GM12878 (cell line): ENCODE measurements at regions not wholly inside any gene's neighbourhood (a gene's known extent, or its start where the extent isn't known, plus 50 kb on each side); places are given as distances from the start of the nearest gene placed in this dataset.

ENCODE experiments used
- ATAC-seq: fragments of 200-7000 bp; cut with Tn5 transposase; 3 replicates; pipeline ENCODE4 v1.9.1; 2020; ENCODE audit warnings: mild to moderate bottlenecking, moderate library complexity
- BruUV-seq: library from RNA; stranded (reverse); fragments of 400-500 nt; replicated peaks from 2 replicates; lab custom pipeline; 2021; lab: Mats Ljungman, UMichigan
- CTCF ChIA-PET: fragments of 300-600 bp; sonication (Branson Sonifier 250); formaldehyde crosslinking; extraction: SDS; loops from one replicate; lab custom pipeline; 2021; ENCODE audit warnings: inconsistent platforms; lab: Yijun Ruan, JAX
- POLR2A ChIA-PET: fragments of 350-600 bp; formaldehyde crosslinking; extraction: SDS; loops from one replicate; lab custom pipeline; 2021; ENCODE audit warnings: inconsistent platforms; lab: Charles Lee
- RAD21 ChIA-PET: fragments of 300-600 bp; sonication (Branson Sonifier 250); formaldehyde crosslinking; loops from one replicate; lab custom pipeline; 2023; ENCODE audit warnings: antibody characterized with exemption; ENCODE audit not compliant: unreplicated experiment; lab: Charles Lee
- SMC1A ChIA-PET: fragments of 300-600 bp; sonication (Branson Sonifier 250); formaldehyde crosslinking; loops from one replicate; lab custom pipeline; 2023; ENCODE audit not compliant: unreplicated experiment, uncharacterized antibody; lab: Charles Lee
- DNase-seq: peaks from one replicate; pipeline ENCODE4 v3.0.0-alpha.2; 2011; ENCODE audit warnings: low read depth, low spot score
- FAIRE-seq: peaks from 3 replicates; lab custom pipeline; 2011; peaks lifted over from hg19 to GRCh38; lab: Jason Lieb, UNC
- H2AFZ ChIP-seq: 2 replicates; pipeline ENCODE4 v1.6.0; 2011; ENCODE audit warnings: low read depth, low read length, control low read depth; ENCODE audit not compliant: control insufficient read depth
- H3K27ac ChIP-seq: 2 replicates; pipeline ENCODE4 v1.5.1; 2011; ENCODE audit warnings: control low read depth; ENCODE audit not compliant: control insufficient read depth, insufficient read depth
- H3K27me3 ChIP-seq, 2 experiments: replicated peaks in 1 of 2; 2 replicates each; pipeline versions ENCODE4 v1.6.0 to v1.6.1; 2011; ENCODE audit warnings: low read length in 1 of 2; ENCODE audit not compliant: control insufficient read depth in 2 of 2, insufficient read depth in 2 of 2
- H3K36me3 ChIP-seq, 2 experiments: 2 replicates each; pipeline ENCODE4 v1.5.1; 2011; ENCODE audit warnings: low read length in 1 of 2; ENCODE audit not compliant: control insufficient read depth in 2 of 2, insufficient read depth in 2 of 2
- H3K4me1 ChIP-seq: 2 replicates; pipeline ENCODE4 v1.6.1; 2011; ENCODE audit warnings: mild to moderate bottlenecking, low read length, moderate library complexity, mixed read lengths; ENCODE audit not compliant: control insufficient read depth, insufficient read depth
- H3K4me2 ChIP-seq: 2 replicates; pipeline ENCODE4 v1.6.0; 2011; ENCODE audit warnings: control low read depth; ENCODE audit not compliant: control insufficient read depth, insufficient read depth
- H3K4me3 ChIP-seq: fragments of 200-600 bp; sonication (generic); 2 replicates; pipeline ENCODE4 v1.5.1; 2016
- H3K79me2 ChIP-seq: 2 replicates; pipeline ENCODE4 v1.6.0; 2011; ENCODE audit warnings: low read length; ENCODE audit not compliant: control insufficient read depth, insufficient read depth
- H3K9ac ChIP-seq: 2 replicates; pipeline ENCODE4 v1.8.0; 2011; ENCODE audit warnings: low read length, control low read depth, mixed read lengths; ENCODE audit not compliant: control insufficient read depth, insufficient read depth
- H3K9me3 ChIP-seq: replicated peaks from 3 replicates; pipeline ENCODE4 v1.5.1; 2011; ENCODE audit warnings: mild to moderate bottlenecking, low read length; ENCODE audit not compliant: control insufficient read depth, insufficient read depth
- H4K20me1 ChIP-seq: 2 replicates; pipeline ENCODE4 v1.6.0; 2011; ENCODE audit not compliant: control insufficient read depth, insufficient read depth
- ATF7 ChIP-seq: fragments of 450-650 bp; IDR thresholded peaks from 2 replicates; pipeline ENCODE4 v1.6.1; 2016; ENCODE audit warnings: low read depth, mild to moderate bottlenecking
- CBFB ChIP-seq: IDR thresholded peaks from 2 replicates; pipeline ENCODE4 v1.6.1; 2016; ENCODE audit warnings: antibody characterized with exemption, low read depth
- EED ChIP-seq: sonication (generic); IDR thresholded peaks from 2 replicates; pipeline ENCODE4 v1.6.1; 2016; ENCODE audit warnings: antibody characterized with exemption, low read depth
- NFIC ChIP-seq: IDR thresholded peaks from 2 replicates; pipeline ENCODE4 v1.6.1; 2012; ENCODE audit warnings: low read depth, mild to moderate bottlenecking, inconsistent platforms, low read length, moderate library complexity
- NR2C1 ChIP-seq: fragments of 450-650 bp; IDR thresholded peaks from 2 replicates; pipeline ENCODE4 v1.6.1; 2017; ENCODE audit warnings: antibody characterized with exemption, mild to moderate bottlenecking, moderate library complexity
- NRF1 ChIP-seq: conservative IDR thresholded peaks from 2 replicates; pipeline ENCODE4 v1.6.1; 2011; ENCODE audit warnings: mild to moderate bottlenecking, low read depth, low read length, improper control_type of control experiment
- RB1 ChIP-seq: fragments of 450-650 bp; formaldehyde crosslinking; IDR thresholded peaks from 2 replicates; pipeline ENCODE4 v1.6.1; 2017; ENCODE audit warnings: mild to moderate bottlenecking, borderline replicate concordance
- RELA ChIP-seq: fragments of 450-650 bp; IDR thresholded peaks from 2 replicates; pipeline ENCODE4 v1.8.0; 2014; ENCODE audit warnings: borderline replicate concordance; ENCODE audit not compliant: partially characterized antibody
- RFX5 ChIP-seq: IDR thresholded peaks from 2 replicates; pipeline ENCODE4 v1.6.1; 2011; ENCODE audit warnings: low read depth, low read length, improper control_type of control experiment
- SMC3 ChIP-seq: IDR thresholded peaks from 2 replicates; pipeline ENCODE4 v1.6.1; 2011; ENCODE audit warnings: low read length, improper control_type of control experiment, borderline replicate concordance
- USF2 ChIP-seq: IDR thresholded peaks from 2 replicates; pipeline ENCODE4 v1.6.1; 2011; ENCODE audit warnings: low read depth, low read length, improper control_type of control experiment, borderline replicate concordance
- YY1 ChIP-seq: IDR thresholded peaks from 2 replicates; pipeline ENCODE4 v1.6.1; 2011; ENCODE audit warnings: low read depth, mild to moderate bottlenecking, low read length
- ZZZ3 ChIP-seq: IDR thresholded peaks from 2 replicates; pipeline ENCODE4 v1.6.1; 2011; ENCODE audit warnings: low read depth; ENCODE audit not compliant: control insufficient read depth, insufficient read length
- in situ Hi-C: fragments of 300-500 bp; cut with MboI; formaldehyde crosslinking; loops from 9 replicates; pipeline ENCODE4 v1.14.3; 2018; ENCODE audit warnings: mixed read lengths
- intact Hi-C: fragments of 100-400 bp; cut with micrococcal nuclease; formaldehyde crosslinking; loops from one replicate; pipeline ENCODE4 v1.14.2; 2022; ENCODE audit not compliant: unreplicated experiment
- TF ChIP-seq, protein P1 (sequence below): fragments of 450-650 bp; IDR thresholded peaks from 2 replicates; pipeline ENCODE4 v1.6.1; 2014; ENCODE audit warnings: mild to moderate bottlenecking

DNA sequence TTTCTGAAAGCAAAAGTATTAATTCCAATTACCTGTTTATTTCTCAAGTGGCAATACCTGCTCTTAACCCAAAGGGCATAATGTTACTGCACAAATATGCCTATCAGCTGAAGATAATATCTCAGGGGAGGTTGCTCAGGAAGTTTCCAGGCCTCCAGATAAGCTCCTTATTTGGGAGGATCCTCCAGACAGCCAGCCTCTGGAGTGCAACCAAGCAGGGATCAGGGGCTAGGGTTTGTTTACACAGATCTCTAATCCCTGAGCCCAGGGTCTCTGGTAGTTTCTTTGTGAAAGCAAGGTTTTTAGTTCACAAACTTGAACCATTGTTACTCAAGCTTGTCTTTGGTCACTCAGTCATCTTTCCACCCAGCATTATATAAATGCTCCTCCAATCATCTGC lies 124.4 kb downstream of the SLC38A4 start:
- intact Hi-C loops: no loop called here
- in situ Hi-C loops: no loop called here
- no peak overlapping the region for H3K9ac ChIP-seq
- ATAC-seq: no peak
- RAD21 ChIA-PET: no interaction called here
- CTCF ChIA-PET: no interaction called here
- POLR2A ChIA-PET: interaction anchor here (0.5 kb wide), 1 partner anchor 708 kb away, joined by 4 read pairs; no protein-coding TSS in a partner anchor
- no TSS peak for BruUV-seq
- no peak for FAIRE-seq
- no peak for DNase-seq
- H3K27me3 ChIP-seq: no peaks in the 10 kb centered on the region
- H3K36me3 ChIP-seq: no peaks in the 10 kb centered on the region
- H3K79me2 ChIP-seq: no peaks in the 10 kb centered on the region
- no peak overlapping the region for H3K4me2 ChIP-seq
- no peaks in the 10 kb centered on the region for H3K9me3 ChIP-seq
- no peak overlapping the region for H3K27ac ChIP-seq
- no peak overlapping the region for H2AFZ ChIP-seq
- no peaks in the 10 kb centered on the region; the same call in 1 of the 2 replicates for H3K4me1 ChIP-seq
- SMC1A ChIA-PET: no interaction called here
- TF ChIP-seq RB1: no peak
- TF ChIP-seq EED: no peak
- no peak for TF ChIP-seq ZZZ3
- TF ChIP-seq, protein P1, sequence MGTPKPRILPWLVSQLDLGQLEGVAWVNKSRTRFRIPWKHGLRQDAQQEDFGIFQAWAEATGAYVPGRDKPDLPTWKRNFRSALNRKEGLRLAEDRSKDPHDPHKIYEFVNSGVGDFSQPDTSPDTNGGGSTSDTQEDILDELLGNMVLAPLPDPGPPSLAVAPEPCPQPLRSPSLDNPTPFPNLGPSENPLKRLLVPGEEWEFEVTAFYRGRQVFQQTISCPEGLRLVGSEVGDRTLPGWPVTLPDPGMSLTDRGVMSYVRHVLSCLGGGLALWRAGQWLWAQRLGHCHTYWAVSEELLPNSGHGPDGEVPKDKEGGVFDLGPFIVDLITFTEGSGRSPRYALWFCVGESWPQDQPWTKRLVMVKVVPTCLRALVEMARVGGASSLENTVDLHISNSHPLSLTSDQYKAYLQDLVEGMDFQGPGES: no peak
- no peak overlapping the region for H3K4me3 ChIP-seq
- no peaks in the 10 kb centered on the region for H4K20me1 ChIP-seq

- Histone ChIP-seq H4K20me1 (no peaks in the 10 kb centered on the region), H3K4me2 (no peak overlapping the region), H3K4me3 (no peak overlapping the region), H3K27ac (no peak overlapping the region), H3K79me2 (no peaks in the 10 kb centered on the region), H3K9me3 (no peaks in the 10 kb centered on the region), H3K4me1 (no peaks in the 10 kb centered on the region; the same call in 1 of the 2 replicates), H2AFZ (no peak overlapping the region), H3K9ac (no peak overlapping the region), H3K27me3 (no peaks in the 10 kb centered on the region), H3K36me3 (no peaks in the 10 kb centered on the region)
- no peak for TF ChIP-seq NFIC
- no peak for TF ChIP-seq NR2C1
- TF ChIP-seq, protein P1: no peak
- no peak for TF ChIP-seq NRF1
- no peak for TF ChIP-seq CBFB
- TF ChIP-seq ATF7: no peak
- no peak for TF ChIP-seq RFX5
- TF ChIP-seq YY1: no peak
- TF ChIP-seq RELA: no peak
- no peak for TF ChIP-seq USF2
- TF ChIP-seq SMC3: no peak
- no TSS peak for BruUV-seq
- in situ Hi-C loops: no loop called here
- CTCF ChIA-PET: interaction anchor here (0.9 kb wide), 1 partner anchor 897 kb away, joined by 3 read pairs; no protein-coding TSS in a partner anchor
- ATAC-seq (no peak), DNase-seq (no peak), FAIRE-seq (no peak)
- POLR2A ChIA-PET: no interaction called here
- SMC1A ChIA-PET: no interaction called here
- RAD21 ChIA-PET: no interaction called here
- intact Hi-C loops: no loop called here
These were observed 125.8 kb downstream of the SLC38A4 start for GRCh38 chr12:46699986-46700385.
